ENCODE measurements at regions not wholly inside any gene's neighbourhood (a gene's known extent, or its start where the extent isn't known, plus 50 kb on each side); places are given as distances from the start of the nearest gene placed in this dataset.

GRCh38 chr5:10832421-10832820 is 71.4 kb upstream of the DAP start:
- Mint-ChIP-seq H3K36me3 (ENCODE audit: insufficient read depth) (no peaks in the 10 kb centered on the region), H3K4me3 (no peak overlapping the region), H3K9me3 (no peaks in the 10 kb centered on the region), H3K27ac (ENCODE audit: low read depth) (no peak overlapping the region), H3K4me1 (no peaks in the 10 kb centered on the region), H3K27me3 (peaks cover 34% of the 10 kb centered on the region)
- ATAC-seq (replicated peaks; ENCODE audit: extremely low read depth, poor library complexity, severe bottlenecking) (no peak), DNase-seq (ENCODE audit: low spot score in 2 of 2) (no peak)

DNA sequence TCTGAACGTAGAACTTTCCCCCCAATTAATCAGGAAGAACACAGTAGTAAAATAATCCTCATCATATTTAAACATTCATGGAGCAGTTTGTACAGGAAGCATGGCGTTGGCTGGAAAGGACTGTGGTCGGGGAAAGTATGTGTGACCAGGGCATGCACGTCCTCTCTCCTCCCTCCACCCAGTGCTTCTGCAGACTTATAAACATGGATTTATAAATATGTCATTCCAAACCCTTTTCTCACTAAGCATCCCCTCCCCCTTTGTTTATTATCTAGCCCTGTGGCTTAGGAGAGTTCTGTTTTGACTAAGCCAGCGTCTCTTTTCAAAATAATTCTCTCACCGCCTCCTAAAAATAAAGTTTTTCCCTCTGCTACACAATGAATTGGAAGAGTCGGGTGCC is 70.4 kb upstream of the DAP start:
- no peak for ATAC-seq (replicated peaks; ENCODE audit: extremely low read depth, poor library complexity, severe bottlenecking)
- Mint-ChIP-seq H3K9me3 (no peaks in the 10 kb centered on the region), H3K27ac (ENCODE audit: low read depth) (no peak overlapping the region), H3K4me1 (no peaks in the 10 kb centered on the region), H3K36me3 (ENCODE audit: insufficient read depth) (no peaks in the 10 kb centered on the region), H3K4me3 (no peak overlapping the region), H3K27me3 (peaks cover 34% of the 10 kb centered on the region)
- no peak for DNase-seq (ENCODE audit: low spot score in 2 of 2)

GRCh38 chr5:10828241-10828640 is 67.2 kb upstream of the DAP start:
- Mint-ChIP-seq H3K9me3 (no peaks in the 10 kb centered on the region), H3K4me3 (no peak overlapping the region), H3K27ac (ENCODE audit: low read depth) (no peak overlapping the region), H3K27me3 (peaks cover 26% of the 10 kb centered on the region), H3K36me3 (ENCODE audit: insufficient read depth) (no peaks in the 10 kb centered on the region), H3K4me1 (no peaks in the 10 kb centered on the region)
- ATAC-seq (replicated peaks; ENCODE audit: extremely low read depth, poor library complexity, severe bottlenecking) (no peak), DNase-seq (ENCODE audit: low spot score in 2 of 2) (no peak)

DNA sequence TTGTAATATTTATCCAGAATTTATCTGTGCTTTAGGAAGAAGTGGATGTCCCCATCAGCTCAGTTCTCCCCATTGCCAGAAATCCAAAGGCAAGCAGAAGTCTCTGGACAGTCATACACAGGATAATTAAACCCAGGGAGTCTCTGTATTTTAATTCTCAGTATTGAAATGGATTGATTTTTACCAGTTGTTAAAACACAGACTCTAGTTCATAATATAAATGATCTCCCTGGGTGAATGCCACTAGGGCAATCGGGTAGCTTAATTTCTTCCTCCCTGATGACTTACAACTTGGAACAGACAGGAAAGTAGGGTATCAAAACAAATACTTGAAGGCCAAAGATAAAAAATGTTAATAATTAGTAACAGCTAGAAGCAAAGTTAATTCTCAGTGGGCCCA is 66.5 kb upstream of the DAP start:
- Mint-ChIP-seq H3K27ac (ENCODE audit: low read depth) (no peak overlapping the region), H3K4me3 (no peak overlapping the region), H3K4me1 (no peaks in the 10 kb centered on the region), H3K9me3 (no peaks in the 10 kb centered on the region), H3K36me3 (ENCODE audit: insufficient read depth) (no peaks in the 10 kb centered on the region), H3K27me3 (peaks cover 26% of the 10 kb centered on the region)
- DNase-seq (ENCODE audit: low spot score in 2 of 2) (no peak), ATAC-seq (replicated peaks; ENCODE audit: extremely low read depth, poor library complexity, severe bottlenecking) (no peak)

DNA sequence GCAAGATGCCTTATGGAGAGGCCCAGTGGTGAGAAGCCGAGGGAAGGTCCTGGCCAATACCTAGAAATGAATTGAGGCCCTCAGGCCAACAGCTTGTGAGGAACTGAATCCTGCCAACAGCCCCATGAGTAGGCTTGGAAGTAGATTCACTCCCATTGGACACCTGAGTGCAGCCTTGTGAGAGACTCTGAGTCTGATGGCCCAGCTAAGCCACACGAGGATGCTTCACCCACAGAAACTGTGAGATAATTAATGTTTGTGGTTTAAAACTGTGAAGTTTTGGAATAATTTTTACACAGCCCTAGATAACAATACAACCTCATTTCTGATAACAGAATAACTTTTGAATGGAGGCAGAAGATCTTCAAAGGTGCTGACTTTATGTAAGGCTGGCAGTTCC is 65.9 kb upstream of the DAP start:
- Mint-ChIP-seq H3K9me3 (no peaks in the 10 kb centered on the region), H3K27ac (ENCODE audit: low read depth) (no peak overlapping the region), H3K27me3 (peaks cover 26% of the 10 kb centered on the region), H3K36me3 (ENCODE audit: insufficient read depth) (no peaks in the 10 kb centered on the region), H3K4me1 (no peaks in the 10 kb centered on the region), H3K4me3 (no peak overlapping the region)
- ATAC-seq (replicated peaks; ENCODE audit: extremely low read depth, poor library complexity, severe bottlenecking), result no peak
- DNase-seq (ENCODE audit: low spot score in 2 of 2), result no peak

DNA sequence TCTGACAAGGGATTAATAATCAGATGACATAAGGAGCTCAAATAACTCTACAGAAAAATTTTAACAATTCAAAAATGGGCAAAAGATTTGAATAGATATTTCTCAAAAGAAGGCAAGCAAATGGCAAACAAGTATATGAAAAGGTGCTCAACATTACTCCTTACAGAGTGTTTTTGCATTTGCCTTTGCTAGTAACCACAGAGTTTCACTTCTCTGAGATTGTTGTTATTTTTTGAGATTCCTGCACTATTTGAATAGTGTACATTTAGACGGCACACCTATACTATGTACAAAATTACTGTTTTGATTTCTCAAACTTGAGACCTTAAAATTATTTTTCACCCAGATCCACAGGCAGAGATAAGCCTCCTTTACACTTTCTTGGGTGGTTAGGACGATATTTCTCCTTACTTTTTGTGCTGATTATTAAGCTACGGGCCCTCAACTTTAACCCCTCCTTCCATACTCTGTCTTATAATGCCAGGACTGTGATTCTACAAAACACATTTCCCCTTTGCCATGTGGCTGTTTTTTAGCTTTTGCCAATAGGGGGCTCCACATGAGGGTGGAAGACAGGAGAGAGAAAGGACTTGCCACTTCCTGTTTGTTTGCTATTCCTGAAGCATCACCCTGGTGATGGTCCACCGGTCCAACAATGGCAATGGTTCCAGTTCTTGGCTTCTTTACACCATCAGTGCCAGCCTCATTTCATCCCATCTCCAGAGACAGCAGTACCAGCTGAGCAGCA is 65.0 kb upstream of the DAP start:
- H3K27me3 Mint-ChIP-seq, result peaks cover 27% of the 10 kb centered on the region
- H3K36me3 Mint-ChIP-seq (ENCODE audit: insufficient read depth), result no peaks in the 10 kb centered on the region
- no peaks in the 10 kb centered on the region for H3K9me3 Mint-ChIP-seq
- H3K4me3 Mint-ChIP-seq, result no peak overlapping the region
- no peak overlapping the region for H3K27ac Mint-ChIP-seq (ENCODE audit: low read depth)
- ATAC-seq (replicated peaks; ENCODE audit: extremely low read depth, poor library complexity, severe bottlenecking) (no peak), DNase-seq (ENCODE audit: low spot score in 2 of 2) (no peak)
- H3K4me1 Mint-ChIP-seq, result no peaks in the 10 kb centered on the region

DNA sequence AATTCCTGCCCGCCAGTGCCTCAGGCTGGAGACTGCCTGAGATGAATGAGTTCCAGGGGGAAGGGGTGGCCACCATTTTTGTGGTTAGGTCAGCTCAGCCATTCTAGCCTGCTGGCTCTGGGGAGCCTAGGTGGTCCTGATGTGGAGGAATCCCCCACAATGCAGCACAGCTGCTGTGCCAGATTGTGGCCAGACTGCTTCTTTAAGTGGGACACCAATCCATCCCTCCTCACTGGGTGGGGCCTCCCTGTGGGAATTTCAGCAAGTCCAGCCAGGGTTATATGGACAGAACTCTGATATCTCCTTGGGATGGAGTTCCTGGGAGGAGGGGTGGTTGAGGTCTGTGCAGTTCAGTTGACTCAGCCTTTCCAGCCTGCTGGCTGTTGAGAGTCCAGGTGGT is 51.2 kb upstream of the DAP start:
- Mint-ChIP-seq H3K9me3 (no peaks in the 10 kb centered on the region), H3K36me3 (ENCODE audit: insufficient read depth) (no peaks in the 10 kb centered on the region), H3K4me3 (no peak overlapping the region), H3K27ac (ENCODE audit: low read depth) (no peak overlapping the region), H3K4me1 (no peaks in the 10 kb centered on the region), H3K27me3 (peaks cover 61% of the 10 kb centered on the region)
- ATAC-seq (replicated peaks; ENCODE audit: extremely low read depth, poor library complexity, severe bottlenecking), result no peak
- no peak for DNase-seq (ENCODE audit: low spot score in 2 of 2)

Data from central memory CD8-positive, alpha-beta T cell (primary cell).